ENCODE measurements at regions not wholly inside any gene's neighbourhood (a gene's known extent, or its start where the extent isn't known, plus 50 kb on each side); places are given as distances from the start of the nearest gene placed in this dataset.

DNA sequence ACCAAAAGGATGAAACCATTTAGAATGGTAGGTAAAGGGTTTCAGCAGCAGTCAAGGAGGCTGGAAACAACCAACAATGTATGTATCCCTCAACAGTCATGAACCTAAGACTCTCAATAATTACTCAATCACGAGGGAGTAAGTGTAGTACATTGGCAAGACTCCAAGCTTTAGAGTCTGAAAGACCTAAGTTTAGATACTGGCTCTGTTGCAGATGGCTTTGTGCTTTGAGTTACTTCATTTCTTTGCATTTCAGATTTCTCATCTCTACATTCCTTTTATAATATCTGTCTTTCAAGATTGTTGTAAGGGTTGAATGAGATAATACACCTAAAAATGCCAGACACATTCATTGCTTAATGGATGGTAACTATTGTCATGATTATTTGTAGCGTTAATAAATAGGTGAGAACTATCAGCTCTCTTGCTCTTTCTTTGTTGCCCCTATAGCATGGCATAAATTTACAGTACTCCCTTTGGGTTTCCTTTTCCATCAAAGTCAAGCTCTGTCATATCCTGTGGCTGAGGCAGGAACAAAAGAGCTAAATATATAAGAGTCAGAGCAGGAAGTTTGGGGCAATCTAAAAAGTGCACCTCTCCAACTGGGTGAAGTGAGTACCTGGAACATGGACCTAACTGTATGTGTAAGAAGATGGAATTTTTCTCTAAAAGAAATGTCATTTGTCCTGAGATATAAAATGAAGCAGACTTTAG lies 228.2 kb upstream of the ZC3H12C start:
- DNase-seq (ENCODE audit: low spot score): peak; percentile 39
- H3K4me1 ChIP-seq (ENCODE audit: insufficient read depth): no peaks in the 10 kb centered on the region
- peak overlapping the region; percentile 43 for H3K27ac ChIP-seq
- no peaks in the 10 kb centered on the region for H3K27me3 ChIP-seq
- H3K4me3 ChIP-seq: no peak overlapping the region
- H3K79me2 ChIP-seq: no peaks in the 10 kb centered on the region
- no peaks in the 10 kb centered on the region for H3K9me2 ChIP-seq (replicated peaks; ENCODE audit: insufficient read depth)
- TF ChIP-seq, protein P1, sequence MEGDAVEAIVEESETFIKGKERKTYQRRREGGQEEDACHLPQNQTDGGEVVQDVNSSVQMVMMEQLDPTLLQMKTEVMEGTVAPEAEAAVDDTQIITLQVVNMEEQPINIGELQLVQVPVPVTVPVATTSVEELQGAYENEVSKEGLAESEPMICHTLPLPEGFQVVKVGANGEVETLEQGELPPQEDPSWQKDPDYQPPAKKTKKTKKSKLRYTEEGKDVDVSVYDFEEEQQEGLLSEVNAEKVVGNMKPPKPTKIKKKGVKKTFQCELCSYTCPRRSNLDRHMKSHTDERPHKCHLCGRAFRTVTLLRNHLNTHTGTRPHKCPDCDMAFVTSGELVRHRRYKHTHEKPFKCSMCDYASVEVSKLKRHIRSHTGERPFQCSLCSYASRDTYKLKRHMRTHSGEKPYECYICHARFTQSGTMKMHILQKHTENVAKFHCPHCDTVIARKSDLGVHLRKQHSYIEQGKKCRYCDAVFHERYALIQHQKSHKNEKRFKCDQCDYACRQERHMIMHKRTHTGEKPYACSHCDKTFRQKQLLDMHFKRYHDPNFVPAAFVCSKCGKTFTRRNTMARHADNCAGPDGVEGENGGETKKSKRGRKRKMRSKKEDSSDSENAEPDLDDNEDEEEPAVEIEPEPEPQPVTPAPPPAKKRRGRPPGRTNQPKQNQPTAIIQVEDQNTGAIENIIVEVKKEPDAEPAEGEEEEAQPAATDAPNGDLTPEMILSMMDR (IDR thresholded peaks at IDR 0.05; ENCODE audit: poor library complexity): no peak
- TF ChIP-seq EZH2phosphoT487 (IDR thresholded peaks at IDR 0.05; ENCODE audit: low read depth, severe bottlenecking, unreplicated experiment): no peak
- TF ChIP-seq EZH2 (IDR thresholded peaks at IDR 0.05; ENCODE audit: borderline replicate concordance): no peak
- H2AFZ ChIP-seq: no peak overlapping the region
- H3K9me3 ChIP-seq (ENCODE audit: low read depth): no peaks in the 10 kb centered on the region
- WGBS (ENCODE audit: low lambda C conversion rate, missing lambda C conversion rate): 67% methylated on average over 2 of the region's 2 CpGs
- H4K20me1 ChIP-seq (ENCODE audit: insufficient read depth, poor library complexity, severe bottlenecking): no peaks in the 10 kb centered on the region
- no peak overlapping the region for H3K4me2 ChIP-seq
- no peaks in the 10 kb centered on the region for H3K36me3 ChIP-seq (replicated peaks; ENCODE audit: insufficient read depth, low read depth)

DNA sequence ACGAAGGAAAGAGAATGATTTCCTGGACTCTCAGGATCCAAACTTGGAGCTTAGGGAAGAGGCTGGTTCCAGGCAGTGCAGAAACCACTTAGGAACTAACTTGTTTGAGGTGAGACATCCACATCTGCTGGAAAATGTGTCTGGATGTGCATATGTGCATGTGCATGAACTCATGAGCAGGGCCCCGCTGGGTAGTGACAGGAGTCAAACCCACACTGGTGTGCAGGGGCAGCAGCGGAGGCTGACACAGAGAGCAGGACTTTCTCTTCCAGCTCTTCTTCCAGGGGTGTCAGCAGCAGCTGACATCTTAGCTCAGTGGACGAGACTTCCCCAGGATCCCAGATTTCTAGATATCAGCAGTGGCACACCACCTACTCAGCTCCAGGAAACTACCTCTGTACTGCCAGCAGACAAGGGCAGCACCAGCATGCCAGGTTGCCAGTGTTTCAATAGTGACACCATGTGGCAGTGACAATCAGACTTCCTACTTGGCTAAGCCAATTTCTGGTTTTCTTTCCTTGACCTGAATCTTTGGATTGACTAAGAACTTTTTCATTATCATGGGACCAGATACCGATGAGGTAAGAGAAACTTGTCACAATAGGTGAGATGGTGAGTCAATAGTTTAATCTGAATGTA lies 227.5 kb upstream of the ZC3H12C start:
- no peak for DNase-seq (ENCODE audit: low spot score)
- H3K9me3 ChIP-seq (ENCODE audit: low read depth): no peaks in the 10 kb centered on the region
- no peak overlapping the region for H3K27ac ChIP-seq
- no peaks in the 10 kb centered on the region for H4K20me1 ChIP-seq (ENCODE audit: insufficient read depth, poor library complexity, severe bottlenecking)
- no peak overlapping the region for H2AFZ ChIP-seq
- no peaks in the 10 kb centered on the region for H3K4me1 ChIP-seq (ENCODE audit: insufficient read depth)
- no peaks in the 10 kb centered on the region for H3K27me3 ChIP-seq
- 83% methylated on average over 5 of the region's 5 CpGs for WGBS (ENCODE audit: low lambda C conversion rate, missing lambda C conversion rate)
- H3K79me2 ChIP-seq: no peaks in the 10 kb centered on the region
- H3K36me3 ChIP-seq (replicated peaks; ENCODE audit: insufficient read depth, low read depth): no peaks in the 10 kb centered on the region
- TF ChIP-seq EZH2phosphoT487 (IDR thresholded peaks at IDR 0.05; ENCODE audit: low read depth, severe bottlenecking, unreplicated experiment): no peak
- TF ChIP-seq, protein P1 (IDR thresholded peaks at IDR 0.05; ENCODE audit: poor library complexity): peak; percentile 23
- H3K4me3 ChIP-seq: no peak overlapping the region
- H3K4me2 ChIP-seq: no peak overlapping the region
- no peaks in the 10 kb centered on the region for H3K9me2 ChIP-seq (replicated peaks; ENCODE audit: insufficient read depth)

DNA sequence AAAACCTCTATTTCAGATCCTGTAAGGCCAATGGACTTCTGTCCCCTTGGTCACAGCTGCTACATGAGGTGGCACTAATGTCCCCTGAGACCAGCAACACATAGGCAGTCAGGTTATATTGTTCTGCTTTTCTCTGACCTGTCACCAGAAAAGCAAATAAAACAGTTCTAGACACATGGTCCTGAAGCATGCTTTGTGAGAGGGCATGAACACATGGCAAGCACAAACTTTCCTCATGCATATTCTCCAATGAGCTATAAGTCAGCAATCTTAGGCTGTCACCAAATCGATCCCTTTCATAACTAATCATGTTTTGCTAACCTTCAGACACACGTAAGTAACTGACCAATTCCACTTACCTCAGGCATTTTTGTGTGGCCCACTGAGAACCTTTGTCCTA lies 225.4 kb upstream of the ZC3H12C start:
- Histone ChIP-seq H2AFZ (no peak overlapping the region), H3K4me1 (ENCODE audit: insufficient read depth) (no peaks in the 10 kb centered on the region), H3K27ac (no peak overlapping the region), H3K27me3 (no peaks in the 10 kb centered on the region), H4K20me1 (ENCODE audit: insufficient read depth, poor library complexity, severe bottlenecking) (no peaks in the 10 kb centered on the region), H3K4me2 (no peak overlapping the region), H3K36me3 (replicated peaks; ENCODE audit: insufficient read depth, low read depth) (no peaks in the 10 kb centered on the region), H3K9me2 (replicated peaks; ENCODE audit: insufficient read depth) (no peaks in the 10 kb centered on the region), H3K4me3 (no peak overlapping the region), H3K9me3 (ENCODE audit: low read depth) (no peaks in the 10 kb centered on the region), H3K79me2 (no peaks in the 10 kb centered on the region)
- 87% methylated on average over 2 of the region's 2 CpGs for WGBS (ENCODE audit: low lambda C conversion rate, missing lambda C conversion rate)
- TF ChIP-seq EZH2 (IDR thresholded peaks at IDR 0.05; ENCODE audit: borderline replicate concordance) (no peak), EZH2phosphoT487 (IDR thresholded peaks at IDR 0.05; ENCODE audit: low read depth, severe bottlenecking, unreplicated experiment) (no peak)
- TF ChIP-seq, protein P1 (IDR thresholded peaks at IDR 0.05; ENCODE audit: poor library complexity): no peak
- DNase-seq (ENCODE audit: low spot score): no peak
